SJSA1 (cell line): ENCODE measurements at regions not wholly inside any gene's neighbourhood (a gene's known extent, or its start where the extent isn't known, plus 50 kb on each side); places are given as distances from the start of the nearest gene placed in this dataset.

Experiments
- DNase-seq, 2 experiments: peaks; one replicate each; pipeline ENCODE4 v3.0.0-alpha.2; 2015 to 2020; ENCODE audit warnings: low spot score in 2 of 2, low read depth in 1 of 2
- H3K27ac ChIP-seq: fragments of 250-450 bp; sonication (Bioruptor Pico); 2 replicates; pipeline ENCODE4 v1.5.1; 2020; ENCODE audit warnings: mild to moderate bottlenecking, moderate library complexity
- H3K27me3 ChIP-seq: fragments of 250-450 bp; sonication (Bioruptor Pico); replicated peaks from 2 replicates; pipeline ENCODE4 v1.5.1; 2020; ENCODE audit warnings: mild to moderate bottlenecking, moderate library complexity
- H3K36me3 ChIP-seq: fragments of 250-450 bp; sonication (Bioruptor Pico); 2 replicates; pipeline ENCODE4 v1.5.1; 2020; ENCODE audit warnings: mild to moderate bottlenecking
- H3K4me1 ChIP-seq: fragments of 250-450 bp; sonication (Bioruptor Pico); replicated peaks from 2 replicates; pipeline ENCODE4 v1.6.1; 2021; ENCODE audit warnings: mild to moderate bottlenecking
- H3K4me3 ChIP-seq: fragments of 250-450 bp; sonication (Bioruptor Pico); 2 replicates; pipeline ENCODE4 v1.5.1; 2020; ENCODE audit warnings: mild to moderate bottlenecking
- H3K9me3 ChIP-seq: fragments of 250-450 bp; sonication (Bioruptor Pico); replicated peaks from 2 replicates; pipeline ENCODE4 v1.5.1; 2020; ENCODE audit warnings: mild to moderate bottlenecking

GRCh38 chr4:136329042-136329662, 1203.1 kb downstream of the PCDH18 start:
- Histone ChIP-seq H3K4me3 (no peak overlapping the region), H3K9me3 (no peaks in the 10 kb centered on the region), H3K36me3 (no peaks in the 10 kb centered on the region), H3K27me3 (no peaks in the 10 kb centered on the region), H3K4me1 (no peaks in the 10 kb centered on the region), H3K27ac (no peak overlapping the region)
- no peak for DNase-seq

DNA sequence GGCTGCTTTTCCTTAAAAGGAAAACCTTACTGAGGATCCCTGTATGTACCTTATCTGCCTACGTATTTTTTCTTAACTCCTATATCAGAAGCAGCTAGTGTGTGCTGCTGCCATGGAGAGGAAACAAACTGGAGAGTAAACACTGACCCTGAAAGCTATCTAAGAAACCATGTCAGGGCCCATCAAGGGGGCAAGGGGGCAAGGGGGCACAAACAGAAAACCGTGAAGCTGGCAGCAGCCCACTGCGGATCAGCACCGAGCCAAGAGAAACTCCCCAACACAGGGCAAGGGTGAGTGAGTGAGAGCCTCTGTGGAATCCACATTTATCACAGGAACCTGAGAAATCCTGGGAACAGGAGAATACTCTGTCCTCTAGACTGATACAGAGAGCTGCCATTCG, 1204.2 kb downstream of the PCDH18 start:
- Histone ChIP-seq H3K9me3 (no peaks in the 10 kb centered on the region), H3K36me3 (no peaks in the 10 kb centered on the region), H3K27ac (no peak overlapping the region), H3K27me3 (no peaks in the 10 kb centered on the region), H3K4me3 (no peak overlapping the region), H3K4me1 (no peaks in the 10 kb centered on the region)
- no peak for DNase-seq

DNA sequence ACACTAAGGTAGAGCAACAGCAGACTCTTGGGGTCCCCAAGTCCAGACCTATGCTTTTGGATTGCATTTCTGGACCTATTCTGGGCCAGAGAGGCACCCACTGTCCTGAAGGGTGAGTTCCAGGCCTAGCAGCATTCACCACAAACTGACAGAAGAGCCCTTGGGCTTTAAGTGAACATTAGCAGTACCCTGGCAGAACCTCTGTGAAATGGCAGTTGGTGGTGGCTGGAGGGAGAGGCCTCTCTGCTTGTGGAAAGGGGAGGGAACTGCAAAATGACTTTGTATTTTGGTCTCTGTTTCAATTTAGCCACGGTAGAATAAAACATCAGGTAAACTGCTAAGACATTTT, 1211.9 kb downstream of the PCDH18 start:
- DNase-seq, result no peak
- Histone ChIP-seq H3K9me3 (no peaks in the 10 kb centered on the region), H3K4me3 (no peak overlapping the region), H3K27ac (no peak overlapping the region), H3K27me3 (no peaks in the 10 kb centered on the region), H3K4me1 (no peaks in the 10 kb centered on the region), H3K36me3 (no peaks in the 10 kb centered on the region)

DNA sequence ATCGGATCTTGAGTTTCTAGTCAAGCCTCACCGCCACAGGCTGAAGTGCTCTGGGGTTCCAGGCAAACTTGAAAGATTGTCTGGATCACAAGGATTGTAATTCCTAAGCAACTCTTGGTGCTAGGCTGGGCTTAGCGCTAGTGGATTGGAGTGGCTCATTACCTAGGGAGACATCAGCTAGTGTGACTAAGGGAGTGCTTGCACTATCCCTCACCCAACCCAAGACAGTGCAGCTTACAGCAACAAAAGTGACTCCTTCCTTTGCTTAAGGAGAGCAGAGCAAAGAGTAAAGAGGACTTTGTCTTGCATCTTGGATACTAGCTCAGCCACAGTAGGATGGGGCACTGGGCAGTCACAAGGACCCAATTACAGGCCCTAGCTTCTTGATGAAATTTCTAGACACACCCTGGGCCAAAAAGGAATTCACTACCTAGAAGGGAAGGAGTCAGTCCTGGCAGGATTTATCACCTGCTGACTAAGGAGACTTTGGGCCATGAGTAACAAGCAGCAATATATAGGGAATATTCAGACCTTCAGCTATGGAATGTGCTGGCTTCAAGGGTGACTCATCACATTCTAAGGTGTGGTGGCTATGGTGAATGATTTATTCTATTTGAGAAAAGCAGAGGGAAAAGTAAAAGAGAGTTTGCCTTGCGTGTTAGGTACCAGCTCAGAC, 1212.4 kb downstream of the PCDH18 start:
- no peak for DNase-seq

DNA sequence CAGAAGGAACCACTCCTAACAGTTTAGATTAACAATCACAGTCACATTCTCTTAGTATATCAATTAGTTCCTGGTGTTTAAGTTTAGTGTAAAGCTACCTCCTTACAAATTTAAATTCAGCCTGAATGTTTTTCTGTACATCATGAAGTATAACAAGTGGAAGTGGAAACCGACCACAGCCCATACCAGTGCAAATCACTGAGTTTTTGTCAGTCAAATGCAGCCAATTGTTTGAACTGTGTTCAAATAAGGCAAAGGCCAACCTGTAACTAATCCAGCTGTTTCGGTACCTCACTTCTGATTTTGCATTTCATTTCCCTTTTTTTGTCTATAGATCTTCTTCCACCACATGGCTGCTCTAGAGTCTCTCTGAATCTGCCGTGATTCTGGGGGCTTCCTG, 1215.3 kb downstream of the PCDH18 start:
- Histone ChIP-seq H3K9me3 (no peaks in the 10 kb centered on the region), H3K27ac (no peak overlapping the region)
- DNase-seq, result no peak

More for the DNA sequence above, 1212.4 kb downstream of the PCDH18 start:
- Histone ChIP-seq H3K9me3 (no peaks in the 10 kb centered on the region), H3K36me3 (no peaks in the 10 kb centered on the region), H3K4me3 (no peak overlapping the region), H3K27ac (no peak overlapping the region), H3K4me1 (no peaks in the 10 kb centered on the region), H3K27me3 (no peaks in the 10 kb centered on the region)

GRCh38 chr4:136314686-136315085, 1217.6 kb downstream of the PCDH18 start:
- H3K4me1 ChIP-seq, result no peaks in the 10 kb centered on the region
- H3K4me3 ChIP-seq, result no peak overlapping the region
- DNase-seq, result no peak
- H3K27ac ChIP-seq, result no peak overlapping the region
- H3K9me3 ChIP-seq, result peaks cover 5% of the 10 kb centered on the region; the same call in 1 of the 2 replicates
- H3K27me3 ChIP-seq, result no peaks in the 10 kb centered on the region
- H3K36me3 ChIP-seq, result no peaks in the 10 kb centered on the region

More for the DNA sequence above, 1215.3 kb downstream of the PCDH18 start:
- Histone ChIP-seq H3K4me3 (no peak overlapping the region), H3K27me3 (no peaks in the 10 kb centered on the region), H3K4me1 (no peaks in the 10 kb centered on the region), H3K36me3 (no peaks in the 10 kb centered on the region)

GRCh38 chr4:136311774-136312173, 1220.5 kb downstream of the PCDH18 start:
- Histone ChIP-seq H3K36me3 (no peaks in the 10 kb centered on the region), H3K4me3 (no peak overlapping the region), H3K4me1 (no peaks in the 10 kb centered on the region), H3K9me3 (peaks cover 5% of the 10 kb centered on the region; the same call in 1 of the 2 replicates), H3K27ac (no peak overlapping the region), H3K27me3 (no peaks in the 10 kb centered on the region)
- DNase-seq, result no peak

DNA sequence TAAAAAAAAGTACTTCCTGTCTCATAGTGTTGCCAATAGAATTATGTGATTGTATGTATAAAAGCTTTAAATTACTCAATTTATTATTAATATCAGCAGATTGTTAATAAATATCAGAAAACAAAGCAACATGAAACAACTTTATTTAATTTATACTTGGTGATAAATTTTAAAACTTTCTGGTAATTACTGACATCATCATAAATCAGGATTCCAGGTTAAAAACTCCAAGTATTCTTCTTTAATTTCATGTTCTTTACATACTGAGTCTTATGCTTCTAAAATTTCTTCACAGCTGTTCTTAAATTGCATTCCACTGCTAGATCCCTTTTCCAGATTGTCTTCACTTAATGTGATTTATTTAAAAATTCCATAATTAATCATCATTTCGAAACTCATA, 1224.5 kb downstream of the PCDH18 start:
- no peaks in the 10 kb centered on the region for H3K36me3 ChIP-seq
- no peaks in the 10 kb centered on the region for H3K27me3 ChIP-seq
- H3K27ac ChIP-seq, result no peak overlapping the region
- H3K4me3 ChIP-seq, result no peak overlapping the region
- peaks cover 8% of the 10 kb centered on the region; the same call in 1 of the 2 replicates for H3K9me3 ChIP-seq
- H3K4me1 ChIP-seq, result no peaks in the 10 kb centered on the region
- no peak for DNase-seq

DNA sequence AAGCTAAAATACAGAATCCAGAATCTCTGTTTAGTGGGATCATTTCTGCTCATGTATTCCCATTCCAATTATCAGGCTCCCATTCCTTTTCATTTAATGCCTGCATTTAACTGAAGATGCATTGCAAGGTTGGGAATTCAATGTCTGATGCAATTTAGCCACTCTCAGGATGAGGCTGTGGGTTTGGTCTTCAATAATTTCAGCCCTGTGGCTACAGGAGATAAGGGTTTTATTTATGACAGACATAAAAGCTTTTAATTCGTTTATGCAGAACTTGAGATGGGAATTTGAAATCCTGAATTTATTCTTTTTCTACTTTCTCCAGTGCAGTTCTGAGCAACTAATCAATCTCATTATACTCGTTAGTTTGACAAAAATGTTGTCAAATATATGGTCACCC, 1225.9 kb downstream of the PCDH18 start:
- Histone ChIP-seq H3K27ac (no peak overlapping the region), H3K4me1 (no peaks in the 10 kb centered on the region), H3K27me3 (no peaks in the 10 kb centered on the region), H3K36me3 (no peaks in the 10 kb centered on the region), H3K4me3 (no peak overlapping the region), H3K9me3 (peaks cover 12% of the 10 kb centered on the region)
- no peak for DNase-seq

DNA sequence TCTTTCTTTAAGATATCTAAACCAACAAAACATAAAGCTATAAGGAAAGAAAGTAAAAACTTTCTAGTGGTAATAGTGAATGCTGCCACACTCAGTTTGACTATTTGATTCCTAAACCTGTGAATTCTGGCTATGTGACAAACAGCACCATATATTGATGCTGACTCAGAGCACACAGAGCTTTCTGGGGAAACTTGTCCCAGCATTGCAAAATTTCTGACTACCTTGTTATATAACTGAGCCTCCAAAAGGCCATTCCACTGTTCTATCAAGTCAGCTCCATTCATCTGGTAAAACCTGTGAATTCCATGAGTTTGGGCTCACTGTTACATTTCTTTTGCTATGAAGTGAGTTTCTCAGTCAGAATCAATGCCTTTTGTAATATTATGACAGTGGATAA, 1229.7 kb downstream of the PCDH18 start:
- no peak for DNase-seq
- H3K4me3 ChIP-seq, result no peak overlapping the region
- no peaks in the 10 kb centered on the region for H3K36me3 ChIP-seq
- H3K9me3 ChIP-seq, result peaks cover 9% of the 10 kb centered on the region
- no peaks in the 10 kb centered on the region for H3K27me3 ChIP-seq
- H3K4me1 ChIP-seq, result no peaks in the 10 kb centered on the region
- no peak overlapping the region for H3K27ac ChIP-seq

DNA sequence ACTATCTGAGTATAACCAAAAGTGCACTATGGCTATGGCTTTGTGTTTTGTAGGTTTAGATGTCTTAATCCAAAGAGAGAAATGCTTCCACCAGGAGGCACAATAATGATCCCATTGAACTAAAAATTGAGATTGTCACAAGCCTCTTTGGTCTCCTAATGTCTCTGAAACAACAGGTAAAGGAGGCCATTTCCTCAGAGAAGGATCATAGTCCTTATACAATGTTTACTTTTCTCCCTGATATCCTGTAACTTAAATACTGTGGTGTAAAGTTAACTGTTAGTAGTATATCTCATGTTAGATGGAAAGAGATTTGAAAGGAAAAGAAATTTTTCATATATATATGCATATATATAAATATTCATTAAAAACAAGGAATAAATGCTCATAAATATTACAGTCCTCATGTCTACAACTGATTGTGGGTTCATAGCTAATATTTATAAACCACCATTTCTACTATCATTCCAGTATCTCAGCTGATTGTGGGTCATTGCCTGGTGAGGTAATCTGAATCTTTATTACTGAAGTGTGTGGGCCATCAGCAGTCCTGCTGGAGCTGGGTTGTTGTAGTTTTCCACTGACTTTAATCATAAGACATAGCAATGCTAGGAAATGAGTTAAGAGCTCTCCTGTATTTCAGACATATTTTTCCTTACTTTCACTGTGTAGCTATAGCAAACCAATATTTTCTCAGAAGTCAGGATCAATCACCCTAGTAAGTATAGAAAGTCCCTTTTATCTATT, 1230.4 kb downstream of the PCDH18 start:
- Histone ChIP-seq H3K9me3 (peaks cover 9% of the 10 kb centered on the region), H3K4me3 (no peak overlapping the region), H3K4me1 (no peaks in the 10 kb centered on the region), H3K27me3 (no peaks in the 10 kb centered on the region), H3K36me3 (no peaks in the 10 kb centered on the region), H3K27ac (no peak overlapping the region)
- DNase-seq, result no peak

DNA sequence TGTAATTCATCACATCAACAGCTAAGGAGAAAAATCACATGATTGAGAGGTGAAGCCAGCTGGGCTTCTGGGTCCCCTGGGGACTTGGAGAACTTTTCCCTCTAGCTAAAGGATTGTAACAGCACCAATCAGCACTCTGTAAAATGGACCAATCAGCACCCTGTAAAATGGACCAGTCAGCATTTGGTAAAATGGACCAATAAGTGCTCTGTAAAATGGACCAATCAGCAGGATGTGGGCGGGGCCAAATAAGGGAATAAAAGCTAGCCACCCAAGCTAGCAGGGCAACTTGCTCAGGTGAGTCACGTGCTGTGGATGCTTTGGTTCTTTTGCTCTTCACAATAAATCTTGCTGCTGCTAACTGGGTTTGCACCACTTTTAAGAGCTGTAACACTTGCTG, 1248.3 kb downstream of the PCDH18 start:
- Histone ChIP-seq H3K27ac (no peak overlapping the region), H3K36me3 (no peaks in the 10 kb centered on the region), H3K27me3 (no peaks in the 10 kb centered on the region), H3K4me1 (no peaks in the 10 kb centered on the region), H3K4me3 (no peak overlapping the region), H3K9me3 (0 out of 2 replicates have a peak, but pooled peaks cover 2% of the 10 kb centered on the region)
- no peak for DNase-seq

GRCh38 chr4:136281889-136282288, 1250.4 kb downstream of the PCDH18 start:
- Histone ChIP-seq H3K9me3 (no peaks in the 10 kb centered on the region), H3K27me3 (no peaks in the 10 kb centered on the region), H3K27ac (no peak overlapping the region), H3K4me3 (no peak overlapping the region), H3K36me3 (no peaks in the 10 kb centered on the region), H3K4me1 (no peaks in the 10 kb centered on the region)
- no peak for DNase-seq

- Histone ChIP-seq H3K27me3 (no peaks in the 10 kb centered on the region), H3K27ac (no peak overlapping the region), H3K36me3 (no peaks in the 10 kb centered on the region), H3K9me3 (no peaks in the 10 kb centered on the region), H3K4me1 (no peaks in the 10 kb centered on the region), H3K4me3 (no peak overlapping the region)
- DNase-seq, result no peak
Observed at GRCh38 chr4:136281307-136281706, 1251.0 kb downstream of the PCDH18 start.
